ENCODE measurements at regions not wholly inside any gene's neighbourhood (a gene's known extent, or its start where the extent isn't known, plus 50 kb on each side); places are given as distances from the start of the nearest gene placed in this dataset.

GRCh38 chr12:97293541-97293940 lies 169.1 kb upstream of the RMST start:
- no peak for TF ChIP-seq CTCF (IDR thresholded peaks at IDR 0.05)
- no peak for TF ChIP-seq POLR2A (IDR thresholded peaks at IDR 0.05)
